Smooth muscle cell (in vitro differentiated cells): ENCODE measurements at regions not wholly inside any gene's neighbourhood (a gene's known extent, or its start where the extent isn't known, plus 50 kb on each side); places are given as distances from the start of the nearest gene placed in this dataset.

Experiments used
- DNase-seq: peaks from one replicate; lab custom pipeline; 2025; ENCODE audit not compliant: unreplicated experiment; lab: John Stamatoyannopoulos, UW
- H2AFZ ChIP-seq: fragments of 200-600 bp; sonication (generic); 2 replicates; pipeline ENCODE4 v1.6.0; 2016; ENCODE audit warnings: antibody characterized with exemption, low read depth, mild to moderate bottlenecking
- H3F3A ChIP-seq: fragments of 200-600 bp; sonication (generic); 2 replicates; pipeline ENCODE4 v1.6.0; 2017; ENCODE audit warnings: antibody characterized with exemption, low read depth
- H3K27ac ChIP-seq: fragments of 200-600 bp; sonication (generic); 2 replicates; pipeline ENCODE4 v1.5.1; 2016; ENCODE audit warnings: low read depth, mild to moderate bottlenecking
- H3K27me3 ChIP-seq: fragments of 200-600 bp; sonication (generic); 2 replicates; pipeline ENCODE4 v1.6.1; 2016; ENCODE audit warnings: low read depth, mild to moderate bottlenecking
- H3K36me3 ChIP-seq: fragments of 200-600 bp; sonication (generic); 2 replicates; pipeline ENCODE4 v1.5.1; 2016; ENCODE audit warnings: low read depth
- H3K4me1 ChIP-seq: fragments of 200-600 bp; sonication (generic); 2 replicates; pipeline ENCODE4 v1.5.1; 2016; ENCODE audit warnings: low read depth
- H3K4me2 ChIP-seq: fragments of 200-600 bp; sonication (generic); 2 replicates; pipeline ENCODE4 v1.6.0; 2016; ENCODE audit warnings: mild to moderate bottlenecking
- H3K4me3 ChIP-seq: fragments of 200-600 bp; sonication (generic); 2 replicates; pipeline ENCODE4 v1.5.1; 2016; ENCODE audit warnings: mild to moderate bottlenecking
- H3K79me2 ChIP-seq: fragments of 200-600 bp; sonication (generic); 2 replicates; pipeline ENCODE4 v1.6.0; 2016; ENCODE audit warnings: low read depth, mild to moderate bottlenecking
- H3K9ac ChIP-seq: fragments of 200-600 bp; sonication (generic); 2 replicates; pipeline ENCODE4 v1.6.0; 2016; ENCODE audit warnings: low read depth
- H3K9me3 ChIP-seq: fragments of 200-600 bp; sonication (generic); replicated peaks from 2 replicates; pipeline ENCODE4 v1.5.1; 2016; ENCODE audit warnings: low read depth
- H4K20me1 ChIP-seq: fragments of 200-600 bp; sonication (generic); 2 replicates; pipeline ENCODE4 v1.6.0; 2016; ENCODE audit warnings: low read depth
- CTCF ChIP-seq: fragments of 200-600 bp; sonication (generic); IDR thresholded peaks from 2 replicates; pipeline ENCODE4 v1.5.1; 2017; ENCODE audit warnings: borderline replicate concordance, mild to moderate bottlenecking, antibody characterized with exemption; ENCODE audit not compliant: insufficient read depth, poor library complexity, severe bottlenecking
- WGBS: methylation state at CpG from one replicate; pipeline ENCODE4 v1.1.7; 2016; ENCODE audit warnings: low lambda C conversion rate; 5-methylcytosine and 5-hydroxymethylcytosine counted together

DNA sequence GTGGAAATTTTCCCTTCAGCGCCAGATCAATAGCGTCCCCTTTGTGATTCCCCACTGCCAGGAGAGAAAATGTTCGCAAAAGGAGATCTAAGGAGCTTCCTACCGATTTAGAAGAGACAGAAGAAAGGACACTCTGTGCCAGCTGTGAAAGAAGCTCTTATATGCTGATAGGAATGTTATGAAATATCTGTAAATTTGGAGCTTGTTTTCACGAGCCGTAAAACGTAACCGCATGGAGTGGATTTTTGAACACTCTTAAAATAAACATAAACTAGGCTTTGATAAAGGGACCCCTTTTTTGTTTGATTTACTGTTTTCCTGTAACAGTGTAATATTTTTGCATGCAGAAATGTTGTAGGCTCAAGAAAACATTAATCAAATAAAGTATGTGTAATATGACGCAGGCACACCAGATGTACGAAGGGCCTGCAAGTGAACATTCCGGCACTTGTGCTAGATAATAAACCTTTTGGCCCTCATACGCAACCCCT, 346.8 kb downstream of the ETNK1 start:
- Histone ChIP-seq H3K9me3 (no peaks in the 10 kb centered on the region), H4K20me1 (no peaks in the 10 kb centered on the region), H3K79me2 (no peaks in the 10 kb centered on the region), H3F3A (peaks cover 3% of the 10 kb centered on the region), H3K9ac (no peak overlapping the region), H3K4me3 (no peak overlapping the region), H3K4me2 (peak overlapping the region; percentile 31), H2AFZ (peak overlapping the region; percentile 71), H3K36me3 (no peaks in the 10 kb centered on the region), H3K27me3 (no peaks in the 10 kb centered on the region), H3K27ac (no peak overlapping the region), H3K4me1 (no peaks in the 10 kb centered on the region)
- 71% methylated on average over 12 of the region's 12 CpGs for WGBS
- TF ChIP-seq CTCF, result no peak
- no peak for DNase-seq

- peak overlapping the region; percentile 44 for H3K4me2 ChIP-seq
- H2AFZ ChIP-seq, result no peak overlapping the region
- H3F3A ChIP-seq, result no peaks in the 10 kb centered on the region
- no peak for DNase-seq
- peak overlapping the region; percentile 38 for H3K27ac ChIP-seq
- no peaks in the 10 kb centered on the region for H3K79me2 ChIP-seq
- no peaks in the 10 kb centered on the region for H4K20me1 ChIP-seq
- H3K9ac ChIP-seq, result no peak overlapping the region
- H3K4me1 ChIP-seq, result no peaks in the 10 kb centered on the region
- TF ChIP-seq CTCF, result no peak
- H3K36me3 ChIP-seq, result no peaks in the 10 kb centered on the region
- H3K4me3 ChIP-seq, result no peak overlapping the region
- no peaks in the 10 kb centered on the region for H3K9me3 ChIP-seq
- no peaks in the 10 kb centered on the region for H3K27me3 ChIP-seq
Measured at GRCh38 chr12:22974865-22975264, 349.9 kb downstream of the ETNK1 start.

- no peak overlapping the region for H3K9ac ChIP-seq
- H2AFZ ChIP-seq, result no peak overlapping the region
- H3F3A ChIP-seq, result no peaks in the 10 kb centered on the region
- DNase-seq, result no peak
- no peak for TF ChIP-seq CTCF
- no peaks in the 10 kb centered on the region for H3K4me1 ChIP-seq
- H3K79me2 ChIP-seq, result no peaks in the 10 kb centered on the region
- H3K4me2 ChIP-seq, result peak overlapping the region; percentile 33
- no peaks in the 10 kb centered on the region for H4K20me1 ChIP-seq
- no peak overlapping the region for H3K4me3 ChIP-seq
- H3K27me3 ChIP-seq, result no peaks in the 10 kb centered on the region
- H3K27ac ChIP-seq, result no peak overlapping the region
- no peaks in the 10 kb centered on the region for H3K9me3 ChIP-seq
- H3K36me3 ChIP-seq, result no peaks in the 10 kb centered on the region
- WGBS, result 52% methylated on average over 2 of the region's 2 CpGs
Measured at GRCh38 chr12:22978962-22979361, 354.0 kb downstream of the ETNK1 start.

- no peak for DNase-seq
- H3K4me2 ChIP-seq, result no peak overlapping the region
- H2AFZ ChIP-seq, result no peak overlapping the region
- no peak overlapping the region for H3K4me3 ChIP-seq
- H3K27ac ChIP-seq, result no peak overlapping the region
- no peak overlapping the region for H3K9ac ChIP-seq
- no peaks in the 10 kb centered on the region for H3K9me3 ChIP-seq
- no peaks in the 10 kb centered on the region for H4K20me1 ChIP-seq
- no peaks in the 10 kb centered on the region for H3F3A ChIP-seq
- TF ChIP-seq CTCF, result no peak
- H3K4me1 ChIP-seq, result no peaks in the 10 kb centered on the region
- H3K36me3 ChIP-seq, result no peaks in the 10 kb centered on the region
- no peaks in the 10 kb centered on the region for H3K79me2 ChIP-seq
- 87% methylated on average over 5 of the region's 5 CpGs for WGBS
- no peaks in the 10 kb centered on the region for H3K27me3 ChIP-seq
Measured at GRCh38 chr12:22979854-22980469, 355.0 kb downstream of the ETNK1 start.
